ENCODE measurements at regions not wholly inside any gene's neighbourhood (a gene's known extent, or its start where the extent isn't known, plus 50 kb on each side); places are given as distances from the start of the nearest gene placed in this dataset.
A peak's percentile ranks its signal among the peaks of the same experiment; 100 is the strongest.

DNA sequence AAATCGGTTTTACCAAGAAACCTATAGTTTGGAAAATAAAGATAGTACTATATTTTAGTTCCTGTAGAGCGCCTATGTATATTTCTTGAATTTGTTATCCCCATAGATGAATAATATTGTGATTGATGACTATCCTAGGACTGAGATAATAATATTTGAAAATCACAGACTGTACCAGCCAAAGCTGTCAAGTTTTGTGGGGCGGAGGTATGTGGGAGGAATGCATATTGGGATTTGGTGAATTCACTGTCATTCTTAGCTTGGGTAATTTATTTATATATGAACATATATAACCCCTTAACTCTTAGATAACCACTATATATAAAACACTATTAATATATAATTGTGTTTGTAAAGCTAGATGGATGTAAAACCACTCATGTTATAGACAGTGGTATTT is 205.5 kb upstream of the ARSJ start:
- FAIRE-seq: no peak

GRCh38 chr4:114187592-114187991 is 208.1 kb upstream of the ARSJ start:
- FAIRE-seq: no peak

DNA sequence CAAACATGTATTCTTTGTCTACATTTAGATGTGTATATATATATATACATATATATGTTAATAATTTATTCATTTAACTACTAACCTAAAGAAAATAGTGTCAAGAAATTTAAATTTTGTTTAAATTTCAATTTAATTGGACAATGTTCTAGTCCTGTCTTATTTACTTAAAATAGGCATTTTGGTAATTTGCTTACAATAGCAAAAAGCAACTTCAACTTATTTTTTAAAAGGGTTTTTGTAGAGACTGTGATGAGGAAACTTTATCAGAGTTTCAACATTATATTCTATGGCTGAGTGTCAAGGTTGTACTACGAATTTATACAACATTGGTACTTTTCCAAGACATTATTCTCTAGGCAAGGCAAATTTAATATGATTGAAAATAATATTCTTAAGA is 212.0 kb upstream of the ARSJ start:
- peak; percentile 34 for FAIRE-seq

GRCh38 chr4:114192854-114193253 is 213.4 kb upstream of the ARSJ start:
- FAIRE-seq: no peak

DNA sequence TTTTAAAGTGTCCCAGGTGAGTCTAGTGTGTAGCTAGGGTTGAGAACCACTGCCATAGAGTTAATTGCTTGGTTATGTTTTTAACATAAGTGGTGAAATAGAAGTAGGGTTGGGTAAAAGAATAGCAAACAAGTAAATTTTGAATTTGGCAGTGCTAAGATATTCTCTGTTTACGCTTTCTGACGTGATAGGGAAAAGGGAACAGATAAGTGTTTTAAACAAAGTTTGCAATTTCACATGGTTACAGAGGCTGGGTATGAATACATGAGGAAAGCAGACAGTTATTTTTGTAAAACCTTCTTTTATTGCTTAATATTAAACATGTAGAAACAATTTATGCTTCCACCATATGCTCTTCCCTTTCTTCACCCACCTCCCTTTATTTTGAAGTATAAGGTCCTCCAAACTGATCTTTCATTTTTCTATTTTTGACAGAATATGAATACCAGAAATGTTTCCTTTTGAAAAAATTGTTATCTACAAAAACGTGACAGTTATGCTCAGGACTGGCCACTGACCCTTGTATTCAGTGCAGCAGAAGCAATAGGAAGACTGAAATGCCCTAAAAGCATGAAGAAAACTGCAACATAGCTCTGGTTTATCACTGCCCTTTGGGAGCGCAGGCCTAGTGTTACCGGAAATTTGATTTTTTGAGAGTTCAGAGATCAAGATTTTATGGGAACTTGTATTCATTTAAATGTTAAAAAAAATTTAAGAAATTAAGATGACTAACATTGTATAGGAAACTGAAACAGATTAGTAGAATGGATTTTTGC is 214.4 kb upstream of the ARSJ start:
- FAIRE-seq: no peak

- FAIRE-seq: no peak
These were observed 217.2 kb upstream of the ARSJ start for GRCh38 chr4:114196606-114197005.

DNA sequence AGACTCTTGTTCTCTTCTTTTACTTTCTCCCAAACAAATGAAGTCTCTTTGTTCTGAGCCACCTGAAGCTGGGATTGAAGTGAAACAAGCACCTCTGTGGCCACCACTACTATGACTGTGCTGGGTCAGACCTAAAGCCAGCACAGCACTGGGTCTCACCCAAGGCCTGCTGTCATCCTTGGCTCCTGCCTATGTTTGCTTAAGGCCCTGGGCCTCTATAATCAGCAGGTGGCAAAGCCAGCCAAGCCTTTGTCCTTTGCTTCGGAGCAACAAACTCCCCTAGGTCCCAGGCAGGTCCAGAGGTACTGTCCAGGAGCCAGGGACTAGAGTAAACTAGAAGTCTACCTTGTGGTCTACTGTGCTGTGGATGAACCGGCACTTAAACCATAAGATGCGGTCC is 220.6 kb upstream of the ARSJ start:
- no peak for FAIRE-seq

- no peak for FAIRE-seq
These were observed 225.8 kb upstream of the ARSJ start for GRCh38 chr4:114205261-114205660.

GRCh38 chr4:114208574-114209151 is 229.2 kb upstream of the ARSJ start:
- FAIRE-seq: no peak

DNA sequence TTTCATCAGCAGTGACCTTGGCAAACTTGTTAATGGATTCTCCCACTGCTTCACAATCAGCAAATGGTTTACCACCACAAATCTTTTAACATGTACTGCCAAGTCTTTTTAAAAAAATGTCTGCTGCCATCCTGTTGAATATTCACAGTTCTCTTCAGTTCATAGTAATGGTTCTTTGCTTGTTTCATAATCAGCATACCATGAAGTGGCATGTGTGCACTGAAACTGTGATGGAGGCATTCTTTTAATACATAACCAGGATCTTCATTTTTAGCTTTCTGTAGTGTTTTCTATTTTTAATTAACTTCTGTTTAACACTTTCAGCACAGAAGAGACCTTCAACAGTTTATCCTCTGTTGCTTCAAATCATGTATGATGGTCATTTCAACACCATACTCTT is 230.1 kb upstream of the ARSJ start:
- no peak for FAIRE-seq

DNA sequence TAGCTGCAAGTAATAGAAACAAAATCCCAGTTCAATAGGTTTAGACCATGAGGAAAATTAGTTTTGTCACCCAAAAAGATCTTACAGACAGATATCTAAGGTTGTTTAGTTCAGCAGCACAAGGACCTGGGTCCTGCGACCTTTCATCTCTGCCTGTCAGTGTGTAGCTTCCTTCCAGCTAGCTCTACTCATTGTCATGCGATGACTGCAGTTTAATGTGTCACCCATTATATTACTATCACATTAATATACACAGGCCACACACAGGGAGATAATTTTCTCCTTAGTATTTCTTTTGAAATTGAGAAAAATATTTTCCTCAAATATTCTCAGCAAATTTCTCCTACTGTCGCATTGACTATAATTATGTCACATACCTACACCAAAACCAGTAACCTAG is 232.1 kb upstream of the ARSJ start:
- FAIRE-seq: no peak

DNA sequence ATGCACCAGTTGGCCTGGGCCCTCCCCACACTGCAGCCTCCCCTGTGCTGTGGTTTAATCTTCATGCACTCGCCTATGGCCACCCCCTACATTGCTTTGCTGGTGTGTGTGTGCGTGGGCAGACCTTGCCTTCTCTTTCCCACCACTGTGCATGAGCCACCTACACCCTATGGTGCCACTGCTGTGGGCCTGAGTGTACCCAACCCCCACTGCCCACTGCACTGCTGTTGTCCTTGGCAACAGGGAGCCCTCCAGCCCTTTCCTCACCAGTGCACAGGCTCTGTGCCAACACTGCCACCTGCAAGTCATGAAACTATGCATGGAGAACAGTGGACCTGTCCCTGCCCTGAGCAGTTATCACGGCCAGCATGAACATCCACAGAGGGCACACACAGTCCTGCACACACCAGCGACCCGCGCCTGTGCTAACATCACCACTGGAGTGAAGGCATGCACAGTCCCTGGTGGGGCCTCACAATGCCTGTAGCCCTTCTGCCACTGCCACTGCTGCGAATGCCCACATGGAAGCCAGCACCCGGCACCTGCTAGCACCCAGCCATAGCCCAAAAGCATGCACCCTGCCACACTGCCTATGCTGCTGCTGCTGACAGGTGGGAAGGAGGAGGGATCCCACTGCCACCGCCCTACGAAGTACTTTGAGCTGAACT is 237.8 kb upstream of the ARSJ start:
- no peak for FAIRE-seq

GRCh38 chr4:114223580-114223979 is 244.1 kb upstream of the ARSJ start:
- no peak for FAIRE-seq

GRCh38 chr4:114225436-114225835 is 246.0 kb upstream of the ARSJ start:
- FAIRE-seq: no peak

DNA sequence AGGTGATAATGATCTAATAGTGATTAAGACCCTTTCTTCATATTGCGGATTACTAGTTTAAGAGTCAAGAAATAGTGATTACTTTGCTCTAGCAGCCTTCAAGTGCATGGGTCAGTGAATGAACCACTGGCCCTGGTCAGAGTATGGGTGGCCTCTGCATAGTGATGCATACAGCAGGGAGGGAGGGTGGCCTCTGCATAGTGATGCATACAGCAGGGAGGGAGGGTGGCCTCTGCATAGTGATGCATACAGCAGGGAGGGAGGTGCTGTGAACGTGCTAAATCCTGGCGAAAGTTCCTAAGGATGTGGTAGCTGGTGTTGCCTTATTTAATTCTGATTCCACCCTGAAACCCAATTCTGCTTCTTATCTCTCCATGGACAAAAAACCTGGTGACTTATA is 246.7 kb upstream of the ARSJ start:
- no peak for FAIRE-seq

GRCh38 chr4:114226968-114227760 is 247.7 kb upstream of the ARSJ start:
- no peak for FAIRE-seq

DNA sequence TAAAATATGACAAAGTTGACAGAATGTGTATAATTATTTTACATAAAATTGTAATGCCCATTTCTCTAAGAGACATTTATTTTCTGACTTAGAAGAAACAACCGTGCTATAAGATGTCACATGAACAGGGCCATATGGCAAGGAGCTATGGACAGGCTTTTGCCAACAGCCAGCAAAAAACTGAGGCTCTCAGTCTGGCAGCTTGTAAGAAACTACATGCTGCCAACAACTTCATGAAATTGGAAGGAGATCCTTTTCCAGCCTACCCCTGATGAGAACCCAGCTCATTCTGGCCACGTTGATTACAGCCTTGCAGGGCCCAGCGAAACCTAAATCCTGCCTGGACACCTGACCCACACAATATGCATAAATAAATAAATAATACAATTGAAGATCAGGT is 250.3 kb upstream of the ARSJ start:
- no peak for FAIRE-seq

- no peak for FAIRE-seq
These were observed 256.8 kb upstream of the ARSJ start for GRCh38 chr4:114236171-114236769.

- no peak for FAIRE-seq
These were observed 258.6 kb upstream of the ARSJ start for GRCh38 chr4:114237997-114238396.

DNA sequence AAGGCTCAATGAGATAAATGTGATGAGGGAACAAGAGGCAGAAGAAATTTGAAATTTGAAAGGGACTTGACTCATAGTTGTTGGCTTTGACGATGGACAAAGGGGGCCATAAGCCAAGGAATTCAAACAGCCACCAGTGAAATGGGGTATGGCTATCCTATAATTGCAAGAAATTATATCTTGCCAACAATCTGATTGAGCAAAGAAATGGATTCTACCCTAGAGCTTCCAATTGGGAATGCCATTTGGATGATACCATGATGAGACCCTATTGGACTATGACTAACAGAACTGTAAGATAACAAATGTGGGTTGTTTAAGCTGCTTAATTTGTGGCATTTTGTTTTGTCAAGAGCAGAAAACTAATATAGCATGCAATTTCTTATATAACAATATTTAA is 270.1 kb upstream of the ARSJ start:
- FAIRE-seq: no peak

GRCh38 chr4:114249976-114250375 is 270.5 kb upstream of the ARSJ start:
- no peak for FAIRE-seq

DNA sequence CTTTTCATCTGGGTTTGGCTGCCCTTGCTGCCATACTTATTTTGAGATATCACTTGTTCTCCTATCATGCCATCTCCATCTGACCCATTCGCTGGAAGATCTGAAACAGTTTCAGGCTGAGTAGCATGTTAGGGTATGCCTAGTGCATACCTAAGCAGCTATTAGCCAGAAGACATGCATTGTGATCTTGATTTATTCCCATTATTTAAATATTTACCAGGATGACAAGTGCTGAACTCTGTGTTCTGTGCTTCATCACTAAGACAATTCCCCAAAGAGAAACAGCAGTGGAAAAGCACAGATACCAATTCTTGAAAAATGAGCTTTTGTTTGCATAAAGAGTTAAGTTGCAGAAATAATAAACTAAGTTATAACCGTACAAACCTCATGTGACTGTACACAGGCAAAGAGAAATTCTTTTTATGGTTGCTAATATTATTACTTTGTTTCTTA is 271.0 kb upstream of the ARSJ start:
- no peak for FAIRE-seq

DNA sequence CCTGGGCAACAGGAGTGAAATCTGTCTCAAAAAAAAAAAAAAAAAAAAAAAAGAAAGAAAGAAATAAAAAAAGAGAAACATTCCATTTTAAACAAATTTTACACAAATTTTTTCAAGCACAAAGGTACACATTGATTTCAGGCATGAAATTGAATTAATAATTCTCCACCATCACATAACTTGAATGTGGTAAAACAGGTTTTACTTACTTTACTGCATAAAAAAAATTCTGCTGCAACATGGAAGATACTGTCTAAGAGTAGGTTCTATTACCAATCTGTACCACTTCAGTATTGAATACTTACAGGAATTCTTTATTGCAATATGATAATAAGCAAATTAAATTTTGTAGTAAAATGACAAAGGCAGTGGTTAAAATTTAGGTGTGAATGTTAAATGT is 271.6 kb upstream of the ARSJ start:
- no peak for FAIRE-seq
